Endodermal cell (in vitro differentiated cells): ENCODE measurements at regions not wholly inside any gene's neighbourhood (a gene's known extent, or its start where the extent isn't known, plus 50 kb on each side); places are given as distances from the start of the nearest gene placed in this dataset.

Experiments used
- DNase-seq: peaks from one replicate; pipeline ENCODE4 v3.0.0-alpha.2; 2017
- H3K27ac ChIP-seq: 2 replicates; pipeline ENCODE4 v1.5.1; 2013; ENCODE audit warnings: mild to moderate bottlenecking, low read depth, low read length, moderate library complexity
- H3K27me3 ChIP-seq: 2 replicates; pipeline ENCODE4 v1.6.1; 2013; ENCODE audit warnings: mild to moderate bottlenecking, low read length, moderate library complexity; ENCODE audit not compliant: insufficient read depth, control insufficient read depth, poor library complexity, severe bottlenecking
- H3K36me3 ChIP-seq: 2 replicates; pipeline ENCODE4 v1.7.0; 2013; ENCODE audit warnings: mild to moderate bottlenecking, low read length, moderate library complexity; ENCODE audit not compliant: control insufficient read depth, insufficient read depth
- H3K4me1 ChIP-seq: one replicate; pipeline ENCODE4 v1.7.0; 2013; ENCODE audit warnings: low read length; ENCODE audit not compliant: control insufficient read depth, insufficient read depth
- H3K4me3 ChIP-seq: 2 replicates; pipeline ENCODE4 v1.5.1; 2013; ENCODE audit warnings: mild to moderate bottlenecking, low read length, moderate library complexity
- H3K9ac ChIP-seq: 2 replicates; pipeline ENCODE4 v1.6.1; 2013; ENCODE audit warnings: mild to moderate bottlenecking, low read length, moderate library complexity; ENCODE audit not compliant: poor library complexity, severe bottlenecking; ENCODE audit errors: extremely low read depth
- H3K9me3 ChIP-seq: 2 replicates; pipeline ENCODE4 v1.6.1; 2013; ENCODE audit warnings: mild to moderate bottlenecking, low read length, moderate library complexity; ENCODE audit not compliant: control insufficient read depth
- H3K27ac Mint-ChIP-seq: 2 replicates; pipeline ENCODE4 v1.8.0; 2020; ENCODE audit warnings: mixed read lengths
- H3K27me3 Mint-ChIP-seq: 2 replicates; pipeline ENCODE4 v1.8.0; 2021; ENCODE audit warnings: mild to moderate bottlenecking, mixed read lengths; ENCODE audit not compliant: insufficient read depth
- H3K36me3 Mint-ChIP-seq: 2 replicates; pipeline ENCODE4 v1.8.0; 2020; ENCODE audit warnings: low read depth, mixed read lengths
- H3K4me1 Mint-ChIP-seq: 2 replicates; pipeline ENCODE4 v1.8.0; 2020; ENCODE audit warnings: mixed read lengths
- H3K4me3 Mint-ChIP-seq: 2 replicates; pipeline ENCODE4 v1.8.0; 2020; ENCODE audit warnings: mild to moderate bottlenecking, moderate library complexity, mixed read lengths
- H3K9me3 Mint-ChIP-seq: 2 replicates; pipeline ENCODE4 v1.8.0; 2020; ENCODE audit warnings: mild to moderate bottlenecking, mixed read lengths
- CTCF ChIP-seq: fragments of 200-600 bp; sonication (generic); conservative IDR thresholded peaks from 2 replicates; pipeline ENCODE4 v1.5.0; 2021; ENCODE audit warnings: antibody characterized with exemption, mild to moderate bottlenecking
- WGBS, 2 experiments: methylation state at CpG; one replicate each; pipeline versions ENCODE4 v1.1.5 to v1.1.7; 2013; ENCODE audit warnings: missing lambda C conversion rate in 2 of 2, mixed read lengths in 1 of 2; ENCODE audit not compliant: insufficient coverage in 1 of 2, insufficient read length in 1 of 2; 5-methylcytosine and 5-hydroxymethylcytosine counted together

GRCh38 chr10:117078168-117078837 is 59.8 kb downstream of the VAX1 start:
- Histone ChIP-seq H3K27ac (no peak overlapping the region), H3K4me1 (no peaks in the 10 kb centered on the region), H3K36me3 (no peaks in the 10 kb centered on the region), H3K9ac (no peak overlapping the region), H3K9me3 (no peaks in the 10 kb centered on the region), H3K27me3 (no peaks in the 10 kb centered on the region), H3K4me3 (no peak overlapping the region)
- Mint-ChIP-seq H3K9me3 (no peaks in the 10 kb centered on the region), H3K4me3 (no peak overlapping the region), H3K36me3 (no peaks in the 10 kb centered on the region), H3K27me3 (no peaks in the 10 kb centered on the region), H3K4me1 (peaks cover 1% of the 10 kb centered on the region), H3K27ac (no peak overlapping the region)
- no peak for DNase-seq
- WGBS, 2 experiments = 79 to 83% methylated on average over 7 of the region's 7 CpGs
- no peak for TF ChIP-seq CTCF

GRCh38 chr10:117075064-117075463 is 63.0 kb downstream of the VAX1 start:
- TF ChIP-seq CTCF = no peak
- Mint-ChIP-seq H3K4me1 (peaks cover 1% of the 10 kb centered on the region), H3K27ac (no peak overlapping the region), H3K9me3 (no peaks in the 10 kb centered on the region), H3K27me3 (no peaks in the 10 kb centered on the region), H3K36me3 (no peaks in the 10 kb centered on the region), H3K4me3 (no peak overlapping the region)
- 80 to 100% methylated on average over 1 of the region's 1 CpG for WGBS, 2 experiments
- Histone ChIP-seq H3K27me3 (no peaks in the 10 kb centered on the region), H3K27ac (no peak overlapping the region), H3K4me3 (no peak overlapping the region), H3K9ac (no peak overlapping the region), H3K36me3 (no peaks in the 10 kb centered on the region), H3K9me3 (no peaks in the 10 kb centered on the region), H3K4me1 (no peaks in the 10 kb centered on the region)
- no peak for DNase-seq

- WGBS, 2 experiments = 25 to 59% methylated on average over 2 of the region's 2 CpGs
- no peak overlapping the region for H3K27ac ChIP-seq
- H3K27ac Mint-ChIP-seq = no peak overlapping the region
- peaks cover 1% of the 10 kb centered on the region for H3K4me1 Mint-ChIP-seq
- no peak overlapping the region for H3K9ac ChIP-seq
- H3K4me3 Mint-ChIP-seq = no peak overlapping the region
- no peaks in the 10 kb centered on the region for H3K36me3 ChIP-seq
- DNase-seq = peak; percentile 62
- H3K4me3 ChIP-seq = no peak overlapping the region
- H3K36me3 Mint-ChIP-seq = no peaks in the 10 kb centered on the region
- H3K27me3 ChIP-seq = no peaks in the 10 kb centered on the region
- TF ChIP-seq CTCF = peak; percentile 71
- H3K9me3 Mint-ChIP-seq = no peaks in the 10 kb centered on the region
- H3K9me3 ChIP-seq = no peaks in the 10 kb centered on the region
- no peaks in the 10 kb centered on the region for H3K4me1 ChIP-seq
- H3K27me3 Mint-ChIP-seq = no peaks in the 10 kb centered on the region
Observed at GRCh38 chr10:117074621-117075020, 63.4 kb downstream of the VAX1 start.
